AG04450 (cell line): ENCODE measurements at regions not wholly inside any gene's neighbourhood (a gene's known extent, or its start where the extent isn't known, plus 50 kb on each side); places are given as distances from the start of the nearest gene placed in this dataset.

ENCODE experiments used
- CTCF ChIA-PET: fragments of 300-600, 350-600 bp; formaldehyde crosslinking; extraction: SDS; loops from one replicate; lab custom pipeline; 2022; ENCODE audit warnings: antibody characterized with exemption, inconsistent platforms; lab: Charles Lee
- POLR2A ChIA-PET: fragments of 350-600 bp; formaldehyde crosslinking; extraction: SDS; loops from one replicate; lab custom pipeline; 2021; ENCODE audit warnings: antibody characterized with exemption, inconsistent platforms; lab: Yijun Ruan, JAX
- DNase-seq: peaks from one replicate; pipeline ENCODE4 v3.0.0-alpha.2; 2011; ENCODE audit warnings: low read depth, low spot score
- H3K27ac ChIP-seq: one replicate; pipeline ENCODE4 v1.5.1; 2012; ENCODE audit warnings: low read depth, low read length, control low read depth
- H3K27me3 ChIP-seq: one replicate; pipeline ENCODE4 v1.6.0; 2012; ENCODE audit warnings: low read length; ENCODE audit not compliant: control insufficient read depth, insufficient read depth
- H3K4me3 ChIP-seq: 2 replicates; pipeline ENCODE4 v1.5.1; 2011; ENCODE audit warnings: mild to moderate bottlenecking, low read depth, low read length, control low read depth
- H3K9me3 ChIP-seq: 2 replicates; pipeline ENCODE4 v1.5.1; 2012; ENCODE audit warnings: low read length; ENCODE audit not compliant: control insufficient read depth, insufficient read depth
- TF ChIP-seq, protein P1 (sequence below): IDR thresholded peaks from 2 replicates; pipeline ENCODE4 v1.5.1; 2011; ENCODE audit warnings: low read depth, low read length, control low read depth, inconsistent platforms

DNA sequence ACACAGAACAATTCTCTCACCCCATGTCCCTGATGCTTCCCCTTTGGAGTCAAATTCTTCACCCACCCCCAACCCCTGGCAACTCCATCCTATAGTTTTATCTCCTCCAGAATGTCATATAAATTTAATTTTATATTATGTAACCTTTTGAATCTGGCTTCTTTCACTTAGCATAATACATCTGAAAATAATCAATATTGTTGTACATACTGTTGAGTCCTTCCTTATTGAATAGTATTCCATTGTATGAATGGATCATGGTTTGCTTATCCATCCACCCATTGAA is 98.9 kb upstream of the TSC22D2 start:
- POLR2A ChIA-PET, result no interaction called here
- TF ChIP-seq, protein P1, sequence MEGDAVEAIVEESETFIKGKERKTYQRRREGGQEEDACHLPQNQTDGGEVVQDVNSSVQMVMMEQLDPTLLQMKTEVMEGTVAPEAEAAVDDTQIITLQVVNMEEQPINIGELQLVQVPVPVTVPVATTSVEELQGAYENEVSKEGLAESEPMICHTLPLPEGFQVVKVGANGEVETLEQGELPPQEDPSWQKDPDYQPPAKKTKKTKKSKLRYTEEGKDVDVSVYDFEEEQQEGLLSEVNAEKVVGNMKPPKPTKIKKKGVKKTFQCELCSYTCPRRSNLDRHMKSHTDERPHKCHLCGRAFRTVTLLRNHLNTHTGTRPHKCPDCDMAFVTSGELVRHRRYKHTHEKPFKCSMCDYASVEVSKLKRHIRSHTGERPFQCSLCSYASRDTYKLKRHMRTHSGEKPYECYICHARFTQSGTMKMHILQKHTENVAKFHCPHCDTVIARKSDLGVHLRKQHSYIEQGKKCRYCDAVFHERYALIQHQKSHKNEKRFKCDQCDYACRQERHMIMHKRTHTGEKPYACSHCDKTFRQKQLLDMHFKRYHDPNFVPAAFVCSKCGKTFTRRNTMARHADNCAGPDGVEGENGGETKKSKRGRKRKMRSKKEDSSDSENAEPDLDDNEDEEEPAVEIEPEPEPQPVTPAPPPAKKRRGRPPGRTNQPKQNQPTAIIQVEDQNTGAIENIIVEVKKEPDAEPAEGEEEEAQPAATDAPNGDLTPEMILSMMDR, result no peak
- H3K27ac ChIP-seq, result no peak overlapping the region
- H3K27me3 ChIP-seq, result no peaks in the 10 kb centered on the region
- CTCF ChIA-PET, result no interaction called here
- DNase-seq, result no peak
- H3K4me3 ChIP-seq, result no peak overlapping the region
- peaks cover 12% of the 10 kb centered on the region for H3K9me3 ChIP-seq

DNA sequence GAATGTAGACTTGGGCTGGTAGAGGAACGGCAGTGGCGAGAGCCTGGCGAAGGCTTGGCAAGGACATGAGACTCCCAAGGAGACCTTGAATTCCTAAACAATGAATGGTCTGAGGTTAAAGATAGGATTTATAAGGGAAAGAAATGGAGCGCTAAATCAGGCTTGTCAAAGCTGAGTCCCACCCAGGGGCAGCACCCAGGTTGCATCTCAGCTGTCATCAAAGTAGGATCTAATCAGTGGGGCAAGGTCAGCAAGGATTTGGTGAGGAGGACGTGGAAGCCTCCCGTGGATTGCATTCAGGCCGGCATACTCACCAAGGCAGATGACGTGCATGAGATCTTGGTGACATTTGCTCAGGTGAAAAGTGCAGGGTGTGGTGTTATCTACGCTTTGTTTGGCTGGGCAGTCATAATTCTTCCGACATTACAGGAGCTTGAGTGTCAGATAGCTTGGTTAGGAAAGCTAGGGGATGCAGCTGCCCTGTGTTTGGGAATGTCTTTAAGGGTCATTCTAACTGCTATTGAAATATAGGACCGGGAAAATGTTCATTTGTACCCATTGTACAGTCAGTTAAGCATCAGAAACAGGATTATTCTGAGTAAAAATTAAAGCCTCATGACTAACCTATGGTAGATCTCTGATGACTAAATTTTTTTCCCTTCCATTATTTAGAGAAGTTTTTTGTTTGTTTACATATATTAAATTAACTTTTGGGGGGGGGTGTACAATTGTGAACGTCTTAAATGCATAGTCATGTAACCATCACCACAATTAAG is 99.4 kb upstream of the TSC22D2 start:
- POLR2A ChIA-PET, result interaction anchor here (0.6 to 1.0 kb wide), 2 partner anchors 12 to 41 kb away, joined by 3 to 4 read pairs; no protein-coding TSS in a partner anchor
- Histone ChIP-seq H3K27me3 (no peaks in the 10 kb centered on the region), H3K9me3 (peaks cover 12% of the 10 kb centered on the region), H3K4me3 (no peak overlapping the region), H3K27ac (no peak overlapping the region)
- no peak for DNase-seq
- TF ChIP-seq, protein P1, result no peak
- CTCF ChIA-PET, result no interaction called here

DNA sequence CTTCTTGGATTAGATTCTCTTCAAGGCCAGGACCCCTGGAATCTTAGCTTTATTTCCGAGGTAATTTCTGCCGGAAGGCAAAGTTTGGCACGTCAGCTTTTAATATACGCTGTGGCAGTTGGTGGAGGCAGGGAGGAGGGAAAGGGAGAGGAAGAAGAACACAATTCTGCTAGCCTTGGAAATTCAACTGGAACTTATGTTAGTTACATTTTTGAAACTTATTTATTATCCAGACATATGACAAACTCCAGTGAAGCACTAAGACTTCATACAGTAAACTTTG is 100.1 kb upstream of the TSC22D2 start:
- POLR2A ChIA-PET, result interaction anchor here (0.6 to 1.0 kb wide), 2 partner anchors 11 to 42 kb away, joined by 3 to 4 read pairs; no protein-coding TSS in a partner anchor
- H3K9me3 ChIP-seq, result peaks cover 12% of the 10 kb centered on the region
- TF ChIP-seq, protein P1, result no peak
- no peaks in the 10 kb centered on the region for H3K27me3 ChIP-seq
- no peak overlapping the region for H3K27ac ChIP-seq
- H3K4me3 ChIP-seq, result no peak overlapping the region
- no peak for DNase-seq
- CTCF ChIA-PET, result interaction anchor here (1.3 kb wide), 1 partner anchor 9 kb away, joined by 3 read pairs; no protein-coding TSS in a partner anchor

DNA sequence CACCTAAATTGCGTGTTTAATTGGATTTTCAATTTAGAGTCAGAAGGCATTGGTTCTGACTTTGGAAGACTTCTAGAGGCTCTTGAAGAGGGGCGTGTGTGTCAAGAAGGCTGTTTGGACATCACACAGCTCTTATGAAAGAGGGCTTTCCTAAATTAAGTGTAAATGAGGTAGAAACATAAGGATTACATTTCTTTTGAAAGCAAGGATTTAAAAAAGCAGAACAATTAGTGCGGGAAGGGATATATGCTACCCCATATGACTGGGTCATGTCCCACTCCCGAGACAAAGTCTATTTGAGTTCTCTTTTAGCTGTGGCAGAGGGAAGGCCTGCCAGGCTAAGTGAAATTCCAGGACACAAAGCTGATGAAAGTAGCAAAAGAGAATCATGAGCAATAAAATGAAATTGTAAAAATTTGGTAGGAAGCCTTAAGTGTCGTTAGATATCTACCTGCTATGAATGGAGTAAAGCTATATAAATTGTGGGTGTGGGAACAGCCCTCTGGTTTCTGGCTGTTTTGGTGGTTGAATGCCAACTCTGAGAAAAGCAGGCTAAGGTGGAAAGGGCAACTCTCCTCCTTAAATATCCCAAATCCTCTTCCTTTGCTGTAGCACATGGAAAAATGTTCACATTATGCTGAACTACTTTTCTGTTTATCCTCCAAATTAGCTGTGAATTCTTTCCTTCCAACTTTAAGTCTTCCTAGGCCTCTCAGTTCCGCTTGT is 100.6 kb upstream of the TSC22D2 start:
- no peak overlapping the region for H3K4me3 ChIP-seq
- peaks cover 12% of the 10 kb centered on the region for H3K9me3 ChIP-seq
- H3K27ac ChIP-seq, result peak overlapping the region; percentile 32
- POLR2A ChIA-PET, result no interaction called here
- CTCF ChIA-PET, result interaction anchor here (1.3 kb wide), 1 partner anchor 9 kb away, joined by 3 read pairs; no protein-coding TSS in a partner anchor
- no peak for DNase-seq
- TF ChIP-seq, protein P1, result no peak
- no peaks in the 10 kb centered on the region for H3K27me3 ChIP-seq

DNA sequence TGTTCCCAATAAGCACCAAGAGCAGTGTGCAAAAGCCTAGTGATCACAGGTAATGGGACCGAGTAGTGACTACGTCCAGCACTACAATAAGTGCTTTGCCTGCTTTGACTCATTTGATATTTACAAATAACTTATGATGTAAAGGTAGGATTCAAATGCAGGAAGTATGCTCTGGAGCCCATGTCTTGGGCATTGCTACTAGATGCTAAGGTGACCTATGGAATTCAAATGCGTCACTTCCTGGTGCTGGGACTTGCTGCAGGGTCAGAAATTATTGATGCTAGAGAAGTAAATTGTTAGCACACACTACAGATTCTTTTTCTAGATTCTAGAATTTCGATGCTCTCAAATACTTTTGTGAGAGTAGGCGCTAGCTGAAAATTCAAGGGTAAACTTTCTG is 101.2 kb upstream of the TSC22D2 start:
- H3K4me3 ChIP-seq, result no peak overlapping the region
- H3K27me3 ChIP-seq, result no peaks in the 10 kb centered on the region
- ChIA-PET CTCF (interaction anchor here (0.6 to 1.3 kb wide), 2 partner anchors 8 to 176 kb away, joined by 3 read pairs; no protein-coding TSS in a partner anchor), POLR2A (no interaction called here)
- H3K9me3 ChIP-seq, result peaks cover 12% of the 10 kb centered on the region
- no peak for DNase-seq
- TF ChIP-seq, protein P1, result no peak
- H3K27ac ChIP-seq, result no peak overlapping the region
